Activated CD8-positive, alpha-beta memory T cell treated with anti-CD3 and anti-CD28 coated beads for 48 hours (primary cell): ENCODE measurements at regions not wholly inside any gene's neighbourhood (a gene's known extent, or its start where the extent isn't known, plus 50 kb on each side); places are given as distances from the start of the nearest gene placed in this dataset.
"Not testable (repeated sequence)": the region's sequence is repeated elsewhere in the genome, so short reads cannot be mapped to it uniquely, and the experiment has no call there.

Experiments used
- DNase-seq, 3 experiments: peaks; one replicate each; pipeline ENCODE4 v3.0.0-alpha.2; 2020; ENCODE audit warnings: low read depth in 2 of 3, low spot score in 2 of 3

DNA sequence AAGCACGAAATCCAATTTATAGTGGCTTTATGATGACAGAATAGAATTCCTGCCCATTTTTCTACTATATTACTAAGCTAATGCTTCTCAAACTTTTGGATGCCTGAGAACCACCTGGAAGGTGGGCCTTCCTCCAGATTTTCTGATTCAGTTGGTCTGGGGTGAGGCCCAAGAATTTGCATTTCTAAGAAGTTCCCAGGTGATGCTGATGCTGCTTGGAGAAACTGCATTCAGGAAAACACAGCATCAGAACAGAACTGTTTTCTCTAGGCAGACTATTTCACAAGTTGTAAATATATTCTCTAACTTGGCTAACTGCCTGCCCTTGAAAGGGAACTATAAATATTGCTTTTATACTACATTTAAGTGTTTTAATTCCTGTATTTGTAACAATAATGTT lies 644.9 kb upstream of the DPPA4 start:
- no peak for DNase-seq

DNA sequence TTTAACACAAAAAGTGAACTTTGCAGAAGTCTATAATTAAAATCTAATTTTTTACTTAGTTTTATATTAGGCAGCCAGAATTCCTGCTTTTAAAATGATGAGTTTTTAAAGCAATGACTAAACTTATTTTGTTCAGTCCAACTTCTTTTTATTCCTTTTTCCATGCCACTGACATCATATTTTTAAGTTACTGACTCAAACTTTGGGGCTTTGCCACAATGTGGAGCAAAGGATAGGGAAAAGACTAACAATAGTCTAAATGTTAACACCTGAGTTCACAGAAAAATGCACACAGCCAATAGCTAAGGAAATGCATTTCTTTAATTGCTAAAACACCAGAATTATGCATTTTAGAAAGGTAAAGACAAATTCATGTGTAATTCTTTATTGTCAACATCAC lies 647.6 kb upstream of the DPPA4 start:
- no peak for DNase-seq

DNA sequence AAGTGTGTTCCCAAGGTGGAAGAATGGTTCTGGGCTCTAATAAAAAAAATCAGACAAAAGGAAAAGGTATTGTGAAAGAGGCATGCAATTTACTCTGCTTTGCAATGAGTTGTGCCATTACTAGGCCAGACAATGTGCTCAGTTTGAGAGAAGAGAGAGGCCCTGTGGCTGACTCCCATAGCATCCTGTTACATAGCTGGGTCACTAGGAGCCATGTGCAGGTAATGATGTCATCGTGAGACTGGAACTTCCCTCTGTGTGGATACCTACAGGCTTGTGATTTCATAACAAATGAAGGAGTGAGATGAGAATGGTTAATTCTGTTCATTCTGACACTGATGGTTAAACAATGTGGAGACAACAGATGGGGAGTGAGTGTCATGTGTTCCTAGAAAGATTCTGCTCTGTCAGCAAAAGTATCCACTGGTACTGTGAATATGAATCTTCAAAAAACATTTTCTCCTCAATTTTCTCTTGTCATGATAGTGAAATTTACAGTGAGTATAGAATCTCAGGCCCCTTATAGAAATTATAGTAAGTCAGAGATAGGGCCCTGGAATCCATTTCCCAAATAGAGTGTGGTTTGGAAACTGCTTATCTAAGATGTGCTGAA lies 648.7 kb upstream of the DPPA4 start:
- DNase-seq = no peak

DNA sequence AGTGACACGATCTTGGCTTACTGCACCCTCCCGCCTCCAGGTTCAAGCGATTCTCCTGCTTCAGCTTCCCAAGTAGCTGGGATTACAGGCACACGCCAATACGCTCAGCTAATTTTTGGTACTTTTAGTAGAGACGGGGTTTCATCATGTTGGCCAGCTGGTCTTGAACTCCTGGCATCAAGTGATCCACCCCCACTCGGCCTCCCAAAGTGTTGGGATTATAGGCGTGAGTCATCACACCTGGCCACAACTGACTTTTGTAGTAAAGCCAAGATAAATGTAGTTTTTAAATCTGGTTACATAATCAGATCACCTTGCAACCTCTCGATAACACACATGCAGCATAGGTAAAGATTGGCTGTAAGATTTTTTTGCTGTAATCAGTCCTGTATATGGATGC lies 657.5 kb upstream of the DPPA4 start:
- DNase-seq = no peak

DNA sequence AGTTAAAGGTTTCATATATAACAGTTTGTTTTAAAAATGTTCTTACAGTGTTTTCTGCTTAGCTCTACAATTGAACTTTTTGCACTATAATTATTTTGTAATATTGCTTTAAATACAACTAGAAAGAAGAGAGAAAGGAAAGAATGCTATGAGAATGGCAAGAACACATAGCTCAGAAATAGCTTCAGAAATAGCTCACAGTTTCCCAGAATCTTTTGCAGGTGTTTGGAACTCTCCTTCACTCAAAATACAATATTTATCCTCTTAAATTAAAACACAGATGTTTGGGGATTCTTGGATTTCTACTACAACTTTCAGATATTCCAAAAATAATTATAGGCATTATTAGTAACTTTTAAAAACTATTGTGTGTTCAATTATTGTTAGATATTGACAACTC lies 658.0 kb upstream of the DPPA4 start:
- DNase-seq = no peak

DNA sequence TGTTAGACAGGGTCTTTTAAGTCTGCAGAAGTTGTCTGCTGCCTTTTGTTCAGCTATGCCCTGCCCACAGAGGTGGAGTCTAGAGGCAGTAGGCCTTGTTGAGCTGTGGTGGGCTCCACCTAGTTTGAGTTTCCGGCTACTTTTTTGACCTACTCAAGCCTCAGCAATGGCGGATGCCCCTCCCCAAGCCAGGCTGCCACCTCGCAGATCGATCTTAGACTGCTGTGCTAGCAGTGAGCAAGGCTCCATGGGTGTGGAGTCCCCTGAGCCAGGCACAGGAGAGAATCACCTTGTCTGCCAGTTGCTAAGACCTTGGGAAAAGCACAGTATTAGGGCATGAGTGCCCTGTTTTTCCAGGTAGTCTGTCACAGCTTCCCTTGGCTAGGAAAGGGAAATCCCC lies 664.6 kb upstream of the DPPA4 start:
- not testable (repeated sequence) for DNase-seq

DNA sequence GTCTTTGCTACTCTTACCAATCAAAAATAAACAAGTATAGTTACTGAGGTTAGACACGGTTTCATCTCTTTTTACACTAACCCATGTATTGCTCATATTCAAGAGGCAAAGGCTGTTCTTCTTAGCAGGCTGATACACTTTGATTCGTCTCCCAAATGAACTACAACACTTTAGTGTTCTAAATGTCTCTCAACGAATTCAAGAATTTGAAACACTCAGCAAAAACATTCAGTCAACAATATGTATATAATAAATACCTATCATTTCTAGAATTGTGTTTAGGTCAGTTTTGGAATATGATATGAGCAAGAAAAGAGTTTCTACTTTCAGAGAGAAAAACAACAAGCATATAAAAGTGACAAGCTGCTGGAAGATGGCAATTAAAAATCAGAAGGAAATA lies 669.6 kb upstream of the DPPA4 start:
- no peak for DNase-seq

DNA sequence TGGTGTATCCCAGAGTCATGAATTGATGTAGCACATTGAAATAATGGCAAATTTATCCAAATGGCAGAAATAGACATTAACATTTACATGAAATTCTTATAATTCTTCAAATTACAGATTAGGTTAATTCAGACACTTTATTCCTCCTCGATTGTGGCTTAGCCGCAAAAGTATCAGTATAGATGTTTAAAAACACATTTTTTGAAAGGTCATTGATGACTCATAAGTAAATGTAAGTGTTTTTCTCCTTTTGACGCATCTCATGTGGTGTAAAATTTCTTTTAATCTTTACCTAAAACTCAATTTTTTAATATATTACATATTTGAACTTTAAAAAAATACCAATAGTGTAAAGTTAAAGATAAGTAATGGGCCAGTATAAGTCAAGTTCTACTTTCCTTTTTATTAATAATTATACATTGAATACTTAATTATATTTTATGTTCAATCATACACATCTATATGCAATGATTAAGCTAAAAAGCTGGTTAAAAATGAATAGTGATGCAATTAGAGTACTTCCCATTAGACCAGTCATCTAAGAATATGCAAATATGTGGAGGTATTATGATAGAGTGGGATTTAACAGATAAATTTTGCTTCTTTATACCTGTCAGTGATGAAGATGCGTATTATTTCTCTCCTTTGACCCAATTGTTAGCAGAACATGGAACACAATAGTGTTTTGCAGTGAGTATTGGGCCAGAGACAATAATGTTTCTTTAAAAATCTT lies 678.1 kb upstream of the DPPA4 start:
- DNase-seq = no peak

DNA sequence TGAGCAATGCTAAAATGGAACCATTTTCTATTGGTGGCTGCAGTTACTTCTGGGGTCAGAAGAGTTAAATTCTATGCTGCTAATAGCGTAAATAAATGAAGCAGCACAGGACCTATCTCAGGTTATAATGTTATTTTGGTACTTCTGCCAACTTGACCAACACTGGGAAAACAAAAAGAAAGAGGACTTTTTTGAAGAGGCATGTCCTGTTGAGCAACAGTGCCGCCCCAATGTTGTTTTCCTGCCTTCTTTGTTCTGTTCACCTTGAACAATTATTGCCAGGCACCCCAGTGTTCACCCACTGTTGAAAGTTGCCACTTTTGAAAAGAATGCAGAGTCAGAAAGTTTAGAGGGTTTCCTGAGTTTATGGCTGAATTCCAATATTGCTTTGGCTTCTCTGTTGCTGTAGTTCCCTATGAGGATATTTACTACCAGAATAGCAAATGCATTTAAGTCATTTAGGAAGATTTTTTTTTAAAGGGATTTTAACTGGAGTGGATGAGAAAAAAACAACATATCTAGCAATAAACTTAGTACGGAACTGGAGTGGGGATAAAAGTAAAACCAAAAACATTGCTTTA lies 679.0 kb upstream of the DPPA4 start:
- DNase-seq = no peak

DNA sequence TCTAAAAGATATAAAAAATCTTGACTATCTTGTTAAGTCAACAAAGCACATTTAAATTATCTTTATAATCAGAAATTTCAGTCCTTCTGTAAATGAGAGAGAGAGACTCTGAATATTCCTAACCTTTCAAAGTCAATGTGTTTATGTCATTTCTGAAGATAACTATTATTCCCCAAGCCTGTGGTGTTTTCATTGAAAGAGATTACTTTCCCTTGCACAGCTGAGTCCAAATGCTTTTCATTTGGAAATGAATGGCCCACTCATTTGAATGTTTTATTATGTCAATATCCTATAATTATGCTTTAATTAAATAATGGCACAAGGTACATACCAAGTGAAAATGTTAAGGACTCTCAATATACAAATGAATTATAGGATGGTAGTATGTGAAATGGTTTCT lies 680.0 kb upstream of the DPPA4 start:
- no peak for DNase-seq

DNA sequence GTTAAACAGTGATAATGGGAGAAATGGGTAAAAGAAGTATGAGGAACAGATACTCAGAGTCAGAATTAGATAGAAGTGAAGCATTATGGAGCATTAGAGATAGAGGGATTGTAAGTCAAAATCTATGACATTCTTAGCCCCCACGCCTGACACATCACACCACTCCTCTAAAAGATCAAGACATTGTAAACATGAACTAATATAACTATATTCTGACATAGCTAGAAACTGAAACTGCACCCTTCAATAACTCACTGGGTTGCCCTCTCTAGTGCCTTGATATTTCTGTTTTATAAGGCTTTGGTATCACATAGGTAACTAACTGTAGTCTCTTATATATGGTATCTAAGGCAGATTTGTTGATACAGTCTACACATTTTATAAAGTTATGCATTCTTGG lies 684.3 kb upstream of the DPPA4 start:
- no peak for DNase-seq

DNA sequence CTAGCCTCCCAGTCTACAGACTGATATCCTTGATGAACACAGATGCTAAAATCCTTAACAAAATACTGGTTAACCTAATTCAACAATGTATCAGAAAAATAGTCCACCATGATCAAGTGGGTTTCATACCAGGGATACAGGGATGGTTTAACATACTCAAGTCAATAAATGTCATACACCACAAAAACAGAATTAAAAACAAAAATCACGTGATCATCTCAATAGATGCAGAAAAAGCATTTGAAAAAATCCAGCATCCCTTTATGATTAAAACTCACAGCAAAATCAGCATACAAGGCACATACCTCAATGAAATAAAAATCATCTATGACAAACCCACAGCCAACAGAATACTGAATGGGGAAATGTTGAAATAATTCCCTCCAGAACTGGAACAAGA lies 685.7 kb upstream of the DPPA4 start:
- not testable (repeated sequence) for DNase-seq

DNA sequence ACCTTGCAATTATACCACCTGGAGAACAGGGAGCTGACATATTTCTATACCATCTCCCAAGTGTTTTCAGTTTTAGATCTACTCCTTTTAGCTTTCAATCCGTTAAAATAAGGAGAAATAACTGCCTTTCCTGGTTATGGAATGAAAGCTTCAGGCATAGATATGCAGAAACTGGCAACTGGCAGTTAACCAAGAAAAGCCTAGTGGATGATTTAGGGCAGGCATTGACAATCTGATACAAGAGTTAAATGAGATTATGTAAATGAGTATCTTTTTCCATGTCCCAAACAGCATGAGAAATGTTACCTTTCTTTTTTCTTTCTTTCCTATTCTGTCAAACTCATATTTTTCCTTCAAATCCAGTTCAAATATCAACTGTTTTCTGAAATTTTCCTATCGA lies 689.1 kb upstream of the DPPA4 start:
- DNase-seq = no peak

DNA sequence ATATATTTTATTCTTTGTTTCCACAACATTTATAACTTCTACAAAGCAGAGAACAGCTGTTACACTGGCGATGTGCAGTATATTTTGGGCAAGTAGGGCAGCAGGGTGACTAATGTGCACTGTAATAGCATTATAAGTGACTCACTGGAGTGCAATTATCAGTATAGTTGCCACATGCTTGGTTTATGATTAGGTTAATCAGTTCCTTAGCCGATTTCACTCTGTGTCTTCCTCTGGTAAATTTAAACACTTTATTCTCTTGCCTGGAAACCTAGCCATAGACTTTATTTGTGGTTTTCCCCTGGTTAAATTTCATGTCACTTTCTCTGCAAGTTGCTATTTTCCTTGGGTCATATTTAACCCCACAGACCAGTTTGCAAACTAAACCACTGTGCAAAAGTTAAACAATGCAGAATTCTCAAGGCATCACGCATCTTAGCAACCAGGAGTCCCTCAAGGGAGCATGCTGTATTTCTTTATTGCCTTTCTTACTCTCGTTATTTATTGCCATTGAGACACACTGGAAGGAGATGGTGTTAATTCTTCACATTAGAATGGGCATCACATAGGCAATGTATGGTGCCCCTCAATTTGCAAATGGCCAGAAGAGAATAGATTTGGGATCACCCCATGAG lies 690.2 kb upstream of the DPPA4 start:
- no peak for DNase-seq

DNA sequence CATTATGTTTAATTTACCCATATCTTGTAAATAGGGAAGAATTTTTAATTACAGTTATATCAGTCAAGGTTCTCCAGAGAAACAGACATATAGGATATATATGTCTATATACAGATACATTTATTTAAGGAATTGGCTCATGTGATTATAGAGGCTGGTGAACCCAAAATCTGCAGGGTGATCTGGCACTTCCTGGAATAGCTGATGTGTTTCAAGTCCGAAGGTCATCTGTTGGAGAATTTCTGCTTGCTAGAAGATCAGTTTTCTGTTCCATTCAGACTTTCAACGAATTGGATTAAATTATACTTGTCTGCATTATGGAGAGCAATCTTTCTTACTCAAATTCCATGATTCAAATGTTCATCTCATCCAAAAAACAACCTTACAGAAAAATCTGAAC lies 694.6 kb upstream of the DPPA4 start:
- DNase-seq = no peak

DNA sequence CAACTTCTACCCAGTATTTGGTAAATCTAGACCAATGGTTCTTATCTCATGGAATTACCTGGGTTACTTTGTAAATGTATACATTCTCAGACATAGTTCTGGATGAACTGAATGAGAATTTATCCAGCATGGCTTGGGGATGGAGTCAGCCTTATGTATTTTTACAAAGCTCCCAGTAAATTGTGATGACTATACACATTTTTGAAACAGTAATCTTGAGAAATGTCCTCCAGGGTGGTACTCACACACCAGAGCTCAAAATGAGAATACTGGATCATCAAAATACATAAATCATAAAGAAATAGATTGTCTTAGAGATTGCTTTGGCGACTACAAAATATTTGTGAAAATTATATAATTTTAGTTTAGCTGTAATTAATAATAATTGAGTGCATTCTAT lies 722.1 kb upstream of the DPPA4 start:
- no peak for DNase-seq

DNA sequence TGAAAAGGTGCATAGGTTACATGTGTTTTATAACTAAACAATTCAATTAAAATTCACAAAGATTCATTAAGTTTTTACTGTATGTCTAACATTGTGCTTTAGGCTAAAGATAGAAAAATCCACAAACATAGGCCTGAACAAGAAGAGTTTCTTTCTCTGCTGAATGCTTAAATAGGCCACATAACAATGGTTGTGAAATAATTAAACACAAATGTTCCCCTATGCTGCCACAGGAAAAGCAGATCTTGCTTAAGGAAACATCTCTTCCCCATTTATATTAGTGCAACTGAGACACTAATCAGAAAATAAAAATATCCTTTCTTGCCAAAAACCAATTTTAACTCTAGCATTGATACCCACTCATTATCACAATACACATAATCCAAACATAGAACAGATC lies 725.4 kb upstream of the DPPA4 start:
- DNase-seq = no peak

DNA sequence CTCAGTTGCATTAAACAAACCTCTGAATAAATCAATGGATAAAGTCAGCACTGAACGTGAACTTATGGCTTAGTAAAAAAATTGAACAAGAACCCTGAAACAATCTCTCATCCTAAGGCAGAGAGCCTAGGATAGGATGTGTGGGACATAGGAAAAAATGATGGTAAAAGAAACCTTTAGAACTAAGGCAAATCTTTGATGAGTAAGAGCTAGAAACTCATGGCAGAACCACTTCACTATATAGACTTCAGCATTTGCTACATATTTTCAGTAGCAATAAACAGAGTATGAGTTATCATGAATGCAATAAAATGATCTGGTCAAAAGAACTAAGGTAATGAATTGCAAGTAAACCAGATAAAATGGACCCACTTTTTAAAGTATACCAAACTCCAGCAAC lies 725.8 kb upstream of the DPPA4 start:
- no peak for DNase-seq

DNA sequence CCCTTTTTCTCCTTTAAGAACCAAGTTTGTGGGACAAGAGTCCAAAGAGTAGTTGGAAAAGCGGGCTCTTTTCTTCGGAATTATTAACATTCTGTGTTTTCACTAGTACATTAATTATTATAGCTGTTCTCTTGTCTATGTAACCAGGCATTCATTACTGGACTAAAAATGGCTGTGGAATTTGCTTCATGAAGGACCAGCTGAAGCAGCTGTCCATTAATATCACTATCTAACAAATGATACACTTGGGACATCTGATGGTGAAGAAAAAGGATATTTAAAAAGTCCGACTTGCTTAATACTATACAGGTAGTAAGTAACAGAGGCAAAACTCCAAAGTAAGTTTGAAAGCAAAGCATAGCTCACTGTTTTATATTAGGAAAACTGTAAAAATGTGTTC lies 728.9 kb upstream of the DPPA4 start:
- no peak for DNase-seq

DNA sequence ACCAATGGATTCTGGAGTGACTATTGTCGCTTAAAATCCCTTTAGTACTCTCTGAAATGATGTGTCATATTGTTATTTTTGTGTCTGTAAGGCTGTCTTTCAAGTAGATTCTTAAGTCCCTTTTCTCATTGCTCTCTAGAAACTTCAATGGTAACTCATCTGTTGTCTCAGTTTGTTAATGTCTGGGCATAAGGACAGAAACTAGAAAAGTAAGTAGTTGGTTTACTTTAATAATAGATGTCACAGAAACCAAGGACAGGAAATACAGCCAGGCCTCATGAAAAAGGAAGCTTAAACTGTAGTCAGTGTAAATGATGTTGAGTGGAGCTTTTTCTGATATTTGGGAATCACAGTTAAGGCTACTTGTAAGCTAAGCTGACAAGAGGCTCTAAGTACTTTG lies 730.2 kb upstream of the DPPA4 start:
- DNase-seq = no peak

DNA sequence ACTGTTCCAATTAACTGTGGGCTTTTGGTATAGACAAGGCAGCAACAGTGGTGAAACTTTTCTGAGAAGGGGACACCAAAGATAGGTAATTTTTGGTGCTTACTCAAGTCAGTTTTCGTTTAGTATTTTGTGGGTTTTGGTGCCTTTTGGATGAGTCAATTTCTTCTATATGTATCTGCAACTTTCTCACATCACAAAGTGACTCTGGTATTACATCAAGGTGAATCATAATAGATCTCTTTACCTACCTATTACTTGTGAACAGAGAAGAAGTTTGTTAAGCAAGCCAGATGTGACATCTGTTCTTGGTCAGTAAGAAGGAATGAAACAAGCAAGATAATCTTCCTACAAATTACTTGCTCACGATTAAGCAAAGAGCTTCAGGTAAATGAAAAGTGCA lies 732.4 kb upstream of the DPPA4 start:
- no peak for DNase-seq

DNA sequence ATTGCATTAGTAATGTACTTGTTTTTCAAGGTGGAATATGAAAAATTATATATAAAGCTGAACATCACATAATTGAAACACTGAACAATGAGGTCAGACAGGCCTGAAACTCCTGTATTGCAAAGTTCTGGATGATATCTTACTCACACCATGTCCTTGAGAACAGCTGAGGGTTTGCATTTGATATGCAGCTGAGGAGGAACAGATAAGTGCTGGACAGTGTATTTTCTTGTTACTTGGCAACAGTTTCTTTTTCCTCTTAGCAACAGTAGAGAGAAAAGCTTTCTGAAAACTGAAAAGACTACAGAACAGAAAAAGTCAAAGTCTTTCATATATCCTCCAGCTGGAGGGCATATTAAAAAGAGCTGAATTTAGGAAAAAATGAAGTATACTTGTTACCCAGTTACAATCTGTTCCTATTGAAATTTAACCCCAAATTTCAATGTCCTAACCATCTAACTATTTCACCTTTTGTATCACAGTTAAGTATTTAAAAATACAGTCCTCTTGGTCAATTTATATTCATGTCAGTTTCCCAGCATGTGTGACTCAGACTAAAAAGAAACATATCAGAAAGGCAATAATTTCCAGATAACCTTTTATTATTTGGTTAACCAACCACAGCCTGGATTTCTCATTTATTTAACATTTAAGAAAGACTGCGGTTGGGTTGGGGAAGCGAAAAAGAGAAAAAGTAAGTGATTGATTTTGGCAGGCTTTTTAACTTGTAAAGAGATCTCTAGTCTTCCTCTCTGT lies 733.0 kb upstream of the DPPA4 start:
- DNase-seq = no peak
